HAP-1 (cell line): ENCODE measurements at regions not wholly inside any gene's neighbourhood (a gene's known extent, or its start where the extent isn't known, plus 50 kb on each side); places are given as distances from the start of the nearest gene placed in this dataset.

ENCODE experiments used
- DNase-seq, 2 experiments: peaks; one replicate each; pipeline ENCODE4 v3.0.0-alpha.2; 2016 to 2020; ENCODE audit warnings: low spot score in 2 of 2
- H3K27me3 ChIP-seq: fragments of 250-450 bp; sonication (Bioruptor Pico); 2 replicates; pipeline ENCODE4 v1.5.1; 2020; ENCODE audit warnings: low read depth, mild to moderate bottlenecking, moderate library complexity
- H3K36me3 ChIP-seq: fragments of 250-450 bp; sonication (Bioruptor Pico); replicated peaks from 2 replicates; pipeline ENCODE4 v1.5.1; 2020; ENCODE audit warnings: mild to moderate bottlenecking
- H3K4me1 ChIP-seq: fragments of 250-450 bp; sonication (Bioruptor Pico); 2 replicates; pipeline ENCODE4 v1.5.1; 2020; ENCODE audit warnings: mild to moderate bottlenecking
- H3K4me3 ChIP-seq: fragments of 250-450 bp; sonication (Bioruptor Pico); 2 replicates; pipeline ENCODE4 v1.5.1; 2020; ENCODE audit warnings: mild to moderate bottlenecking, moderate library complexity
- H3K9me3 ChIP-seq: fragments of 250-450 bp; sonication (Bioruptor Pico); 2 replicates; pipeline ENCODE4 v1.5.1; 2020; ENCODE audit warnings: mild to moderate bottlenecking, moderate library complexity
- in situ Hi-C: fragments of 300-500 bp; cut with MboI; formaldehyde crosslinking; loops from 3 replicates; pipeline ENCODE4 v1.14.3; 2020; ENCODE audit warnings: low sequenced_read_pairs, inconsistent platforms, mixed read lengths

DNA sequence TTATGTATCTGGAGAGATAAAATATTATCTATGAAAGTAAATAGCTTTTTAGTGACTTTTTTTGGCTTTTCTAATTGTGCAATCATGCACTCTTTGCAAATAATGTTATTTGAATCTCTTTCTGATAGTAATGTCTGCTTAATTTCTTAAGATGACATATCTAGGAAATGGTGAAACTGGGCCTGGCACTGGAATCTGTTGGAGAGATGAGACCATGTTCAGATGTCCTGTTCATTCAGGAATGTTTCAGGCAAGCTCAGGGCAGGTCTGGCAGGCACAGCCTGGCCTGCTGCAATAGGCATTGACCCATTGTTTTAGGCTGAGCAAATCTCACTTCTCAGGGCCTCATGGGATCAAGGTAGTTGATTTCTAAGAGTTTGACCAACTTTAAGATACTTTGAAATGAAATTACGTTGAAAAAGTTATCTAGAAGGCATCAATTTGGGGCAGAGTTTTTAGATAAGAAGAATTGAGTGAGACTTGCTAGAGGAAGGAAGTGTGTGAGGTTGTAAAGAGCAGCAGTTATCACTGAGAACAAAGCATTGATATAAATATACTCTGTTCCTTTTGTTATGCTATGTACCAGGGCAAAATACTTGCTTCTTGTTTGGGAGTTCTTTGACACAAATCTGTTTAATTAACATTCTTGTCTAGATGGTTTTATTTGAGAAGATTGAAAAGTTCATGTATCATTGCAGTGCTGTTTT lies 133.0 kb upstream of the LEF1 start:
- Histone ChIP-seq H3K27me3 (no peaks in the 10 kb centered on the region), H3K9me3 (no peaks in the 10 kb centered on the region; the same call in 1 of the 2 replicates), H3K4me3 (no peak overlapping the region), H3K4me1 (no peaks in the 10 kb centered on the region; the same call in 1 of the 2 replicates), H3K36me3 (no peaks in the 10 kb centered on the region)
- in situ Hi-C loops, result no loop called here
- DNase-seq, result peak in 1 of 2 experiments; percentile 44

GRCh38 chr4:108297605-108298004 lies 128.9 kb upstream of the LEF1 start:
- DNase-seq, result no peak
- in situ Hi-C loops, result no loop called here
- Histone ChIP-seq H3K9me3 (no peaks in the 10 kb centered on the region; the same call in 1 of the 2 replicates), H3K36me3 (no peaks in the 10 kb centered on the region), H3K4me3 (no peak overlapping the region), H3K4me1 (no peaks in the 10 kb centered on the region; the same call in 1 of the 2 replicates), H3K27me3 (no peaks in the 10 kb centered on the region)

DNA sequence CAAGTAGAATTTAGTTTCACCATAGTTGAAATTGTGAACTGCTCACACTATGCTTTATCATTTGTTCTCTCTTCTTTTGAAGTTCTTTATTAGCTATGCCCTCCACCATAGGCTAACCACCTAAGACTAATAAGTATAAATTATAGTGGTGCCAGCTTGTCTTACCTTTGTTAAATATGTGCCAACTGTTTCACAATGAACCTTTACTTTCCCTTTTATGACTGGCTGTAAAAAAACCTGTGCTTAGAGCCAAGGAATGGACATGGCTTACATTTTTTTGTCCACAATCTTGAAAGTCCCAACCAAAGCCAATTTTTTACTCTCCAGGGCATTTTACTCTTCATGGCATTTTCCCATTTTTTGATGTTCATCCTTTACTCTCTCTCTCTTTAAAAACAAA lies 123.5 kb upstream of the LEF1 start:
- no peaks in the 10 kb centered on the region for H3K4me1 ChIP-seq
- H3K9me3 ChIP-seq, result no peaks in the 10 kb centered on the region
- H3K4me3 ChIP-seq, result no peak overlapping the region
- DNase-seq, result no peak
- no peaks in the 10 kb centered on the region for H3K27me3 ChIP-seq
- no peaks in the 10 kb centered on the region for H3K36me3 ChIP-seq
- in situ Hi-C loops, result no loop called here

GRCh38 chr4:108291137-108291536 lies 122.4 kb upstream of the LEF1 start:
- Histone ChIP-seq H3K9me3 (no peaks in the 10 kb centered on the region), H3K4me1 (no peaks in the 10 kb centered on the region), H3K36me3 (no peaks in the 10 kb centered on the region), H3K27me3 (no peaks in the 10 kb centered on the region), H3K4me3 (no peak overlapping the region)
- DNase-seq, result no peak
- in situ Hi-C loops, result no loop called here

DNA sequence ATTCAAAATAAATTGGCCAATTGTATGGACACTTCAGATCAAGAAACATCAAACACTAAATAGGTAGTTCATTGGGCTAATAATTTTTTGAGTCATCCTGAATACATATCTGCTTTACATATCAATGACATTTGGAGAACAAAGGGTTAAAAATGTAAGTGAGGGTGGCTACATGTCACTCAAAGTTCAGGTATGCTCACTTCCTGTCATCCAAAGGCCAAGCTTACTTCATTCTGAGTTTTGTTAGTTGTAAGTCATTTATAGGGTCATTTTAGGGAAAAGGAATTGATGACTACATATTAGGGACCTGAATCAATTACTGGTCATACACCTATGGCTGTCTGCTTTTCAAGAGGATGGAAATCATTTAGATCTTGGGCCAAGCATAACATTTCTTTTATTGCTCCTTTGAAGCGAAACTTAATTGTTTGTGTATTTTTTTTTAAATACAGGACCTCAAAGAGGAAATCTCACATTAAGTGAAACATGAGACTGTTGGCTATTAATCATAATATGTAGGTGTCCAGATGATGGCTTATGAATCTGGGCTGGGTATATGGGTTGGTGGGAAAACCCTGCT lies 119.2 kb upstream of the LEF1 start:
- H3K4me3 ChIP-seq, result no peak overlapping the region
- H3K36me3 ChIP-seq, result no peaks in the 10 kb centered on the region
- H3K27me3 ChIP-seq, result no peaks in the 10 kb centered on the region
- no peaks in the 10 kb centered on the region; the same call in 1 of the 2 replicates for H3K4me1 ChIP-seq
- H3K9me3 ChIP-seq, result no peaks in the 10 kb centered on the region
- DNase-seq, result no peak
- in situ Hi-C loops, result no loop called here

DNA sequence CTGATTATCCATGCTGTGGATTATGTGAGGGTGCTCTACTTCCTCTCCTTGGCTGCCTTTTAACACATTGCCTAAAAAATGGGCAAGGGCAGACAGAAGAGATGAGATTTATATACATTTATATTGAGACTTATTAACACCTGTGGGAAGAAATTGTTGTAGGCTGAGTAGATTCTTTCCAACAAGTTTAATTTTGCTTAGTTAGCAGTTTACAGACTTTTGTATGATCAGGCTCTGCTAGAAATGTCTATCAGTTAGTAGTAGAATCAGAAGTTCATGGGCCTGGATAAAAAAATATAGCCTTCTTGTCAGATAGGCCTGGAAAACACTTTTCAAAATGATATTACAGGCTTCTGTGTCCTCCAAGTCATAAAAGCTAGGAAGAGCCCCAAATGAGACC lies 111.3 kb upstream of the LEF1 start:
- in situ Hi-C loops, result no loop called here
- Histone ChIP-seq H3K27me3 (no peaks in the 10 kb centered on the region), H3K36me3 (no peaks in the 10 kb centered on the region), H3K4me1 (no peaks in the 10 kb centered on the region; the same call in 1 of the 2 replicates), H3K9me3 (no peaks in the 10 kb centered on the region), H3K4me3 (no peak overlapping the region)
- no peak for DNase-seq

DNA sequence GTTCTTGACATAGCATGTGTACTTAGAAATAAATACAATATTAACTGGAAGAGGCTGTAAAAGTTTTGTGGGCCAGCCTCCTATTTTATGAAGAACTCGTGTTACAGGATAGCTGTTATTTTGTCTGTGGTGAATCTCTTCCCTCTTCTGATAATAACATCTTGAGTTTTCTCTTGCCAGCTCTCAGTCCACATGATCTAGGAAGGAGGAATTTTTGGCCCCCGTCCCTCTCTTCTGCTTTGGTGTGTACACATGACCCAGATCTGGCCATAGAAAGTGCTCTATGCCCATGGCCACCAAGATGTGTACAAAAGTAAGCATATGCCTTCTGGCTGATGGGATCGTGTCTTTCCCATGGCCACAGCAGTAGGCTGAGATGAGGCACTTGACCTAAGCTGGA lies 108.0 kb upstream of the LEF1 start:
- Histone ChIP-seq H3K4me1 (no peaks in the 10 kb centered on the region), H3K9me3 (no peaks in the 10 kb centered on the region), H3K4me3 (no peak overlapping the region), H3K36me3 (no peaks in the 10 kb centered on the region), H3K27me3 (no peaks in the 10 kb centered on the region)
- in situ Hi-C loops, result no loop called here
- no peak for DNase-seq

GRCh38 chr4:108272986-108273385 lies 104.3 kb upstream of the LEF1 start:
- Histone ChIP-seq H3K27me3 (no peaks in the 10 kb centered on the region), H3K4me3 (no peak overlapping the region), H3K36me3 (no peaks in the 10 kb centered on the region), H3K4me1 (no peaks in the 10 kb centered on the region), H3K9me3 (no peaks in the 10 kb centered on the region)
- in situ Hi-C loops, result no loop called here
- DNase-seq, result no peak

GRCh38 chr4:108272561-108272960 lies 103.8 kb upstream of the LEF1 start:
- in situ Hi-C loops, result no loop called here
- Histone ChIP-seq H3K9me3 (no peaks in the 10 kb centered on the region), H3K27me3 (no peaks in the 10 kb centered on the region), H3K36me3 (no peaks in the 10 kb centered on the region), H3K4me1 (no peaks in the 10 kb centered on the region), H3K4me3 (no peak overlapping the region)
- DNase-seq, result no peak

DNA sequence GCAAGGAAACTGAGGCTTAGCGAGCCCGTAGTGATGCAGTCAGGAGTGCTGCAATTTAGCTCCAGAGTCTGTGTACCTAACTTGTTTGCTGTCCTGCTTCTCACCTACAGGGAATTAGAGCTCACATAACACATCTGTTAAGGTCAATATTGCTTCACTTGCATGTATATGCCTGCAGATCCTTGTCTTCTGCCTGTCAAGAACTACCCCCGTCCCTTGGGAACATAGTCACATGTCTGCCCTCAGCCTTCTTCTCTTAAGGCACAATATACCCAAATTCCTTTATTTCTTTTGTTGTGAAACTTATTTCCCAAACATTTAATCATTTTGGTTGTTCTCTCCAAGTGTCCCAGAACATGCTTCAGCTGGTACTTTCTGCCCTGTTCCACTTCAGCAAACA lies 103.3 kb upstream of the LEF1 start:
- Histone ChIP-seq H3K9me3 (no peaks in the 10 kb centered on the region), H3K4me1 (no peaks in the 10 kb centered on the region), H3K4me3 (no peak overlapping the region), H3K36me3 (no peaks in the 10 kb centered on the region), H3K27me3 (no peaks in the 10 kb centered on the region)
- in situ Hi-C loops, result no loop called here
- no peak for DNase-seq

GRCh38 chr4:108270466-108271450 lies 102.0 kb upstream of the LEF1 start:
- in situ Hi-C loops, result no loop called here
- no peaks in the 10 kb centered on the region for H3K27me3 ChIP-seq
- no peaks in the 10 kb centered on the region for H3K36me3 ChIP-seq
- no peak for DNase-seq
- no peaks in the 10 kb centered on the region for H3K4me1 ChIP-seq
- no peak overlapping the region for H3K4me3 ChIP-seq
- no peaks in the 10 kb centered on the region for H3K9me3 ChIP-seq

DNA sequence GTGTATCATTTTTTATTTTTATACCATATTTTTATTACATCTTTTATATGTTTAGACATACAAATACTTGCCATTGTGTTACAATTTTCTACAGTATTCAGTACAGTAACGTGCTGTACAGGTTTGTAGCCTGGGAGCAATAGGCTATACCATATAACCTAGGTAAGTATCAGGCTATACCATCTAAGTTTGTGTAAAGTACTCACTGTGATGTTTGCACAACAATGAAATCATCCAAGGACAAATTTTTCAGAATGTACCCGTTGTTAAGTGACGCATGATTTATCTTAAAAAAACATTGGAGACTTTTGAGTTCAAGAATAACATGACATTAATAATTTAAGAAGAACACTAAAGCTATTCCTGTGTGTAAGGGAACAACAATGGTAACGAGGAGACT lies 96.0 kb upstream of the LEF1 start:
- in situ Hi-C loops, result no loop called here
- no peaks in the 10 kb centered on the region for H3K36me3 ChIP-seq
- H3K9me3 ChIP-seq, result no peaks in the 10 kb centered on the region
- H3K4me1 ChIP-seq, result no peaks in the 10 kb centered on the region
- peaks cover 4% of the 10 kb centered on the region for H3K27me3 ChIP-seq
- no peak for DNase-seq
- H3K4me3 ChIP-seq, result no peak overlapping the region

DNA sequence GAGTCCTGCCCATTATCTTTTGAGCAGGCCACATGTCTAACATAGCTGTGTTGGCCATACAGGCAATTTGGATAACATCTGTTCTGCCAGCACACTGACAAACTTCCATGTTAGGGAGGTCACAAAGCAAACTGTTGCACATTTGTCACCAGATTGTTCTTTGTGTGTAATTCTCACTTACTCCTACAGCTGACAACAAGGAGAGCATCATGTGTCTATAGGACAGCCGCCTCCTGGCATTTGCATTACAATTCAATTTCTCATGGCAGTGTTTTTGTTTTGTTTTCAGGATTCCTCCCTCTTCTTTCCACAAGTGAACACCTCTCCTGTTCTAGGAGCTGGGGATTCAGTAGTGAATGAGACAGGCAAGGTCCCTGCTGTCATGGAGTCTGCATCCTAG lies 94.3 kb upstream of the LEF1 start:
- DNase-seq, result peak in 1 of 2 experiments; percentile 9
- no peaks in the 10 kb centered on the region for H3K4me1 ChIP-seq
- H3K36me3 ChIP-seq, result no peaks in the 10 kb centered on the region
- peaks cover 4% of the 10 kb centered on the region for H3K27me3 ChIP-seq
- H3K4me3 ChIP-seq, result no peak overlapping the region
- in situ Hi-C loops, result no loop called here
- H3K9me3 ChIP-seq, result no peaks in the 10 kb centered on the region

GRCh38 chr4:108261026-108261425 lies 92.3 kb upstream of the LEF1 start:
- no peak for DNase-seq
- Histone ChIP-seq H3K4me3 (no peak overlapping the region), H3K27me3 (peaks cover 7% of the 10 kb centered on the region), H3K9me3 (no peaks in the 10 kb centered on the region), H3K4me1 (no peaks in the 10 kb centered on the region), H3K36me3 (no peaks in the 10 kb centered on the region)
- in situ Hi-C loops, result no loop called here
